ENCODE measurements at regions not wholly inside any gene's neighbourhood (a gene's known extent, or its start where the extent isn't known, plus 50 kb on each side); places are given as distances from the start of the nearest gene placed in this dataset.

GRCh38 chr4:60590116-60590515, 610.0 kb upstream of the ADGRL3 start:
- TF ChIP-seq MAX (IDR thresholded peaks at IDR 0.05; ENCODE audit: insufficient read depth, insufficient read length) (no peak), EZH2 (IDR thresholded peaks at IDR 0.05; ENCODE audit: borderline replicate concordance, low read depth, low read length, severe bottlenecking) (no peak), CTCF (IDR thresholded peaks at IDR 0.05; ENCODE audit: extremely low read depth in 1 of 2, insufficient read depth in 1 of 2, low read depth in 1 of 2, low read length in 2 of 2) (no peak), POLR2A (IDR thresholded peaks at IDR 0.05; ENCODE audit: low read depth, low read length) (no peak), MYC (IDR thresholded peaks at IDR 0.05; ENCODE audit: low read depth, low read length) (no peak)
